HepG2 (cell line): ENCODE measurements at regions not wholly inside any gene's neighbourhood (a gene's known extent, or its start where the extent isn't known, plus 50 kb on each side); places are given as distances from the start of the nearest gene placed in this dataset.

Source experiments
- ATAC-seq: fragments of 200-7000 bp; cut with Tn5 transposase; 3 replicates; pipeline ENCODE4 v1.9.1; 2020; ENCODE audit warnings: mild to moderate bottlenecking, moderate library complexity
- BruUV-seq: library from RNA; stranded (reverse); fragments of 400-500 nt; replicated peaks from 2 replicates; lab custom pipeline; 2021; lab: Mats Ljungman, UMichigan
- CTCF ChIA-PET: fragments of 300-600 bp; formaldehyde crosslinking; extraction: SDS; loops from one replicate; lab custom pipeline; 2021; ENCODE audit warnings: low total read pairs, inconsistent platforms, low intra/inter-chr PET ratio; lab: Yijun Ruan, JAX
- POLR2A ChIA-PET: fragments of 350-600 bp; sonication (Branson Sonifier 250); formaldehyde crosslinking; loops from one replicate; lab custom pipeline; 2020; ENCODE audit warnings: antibody characterized with exemption, inconsistent platforms; lab: Yijun Ruan, JAX
- DNase-seq: peaks from one replicate; pipeline ENCODE4 v3.0.0-alpha.2; 2015; ENCODE audit warnings: low spot score
- FAIRE-seq: peaks from 3 replicates; lab custom pipeline; 2011; peaks lifted over from hg19 to GRCh38; lab: Jason Lieb, UNC
- H2AFZ ChIP-seq: one replicate; pipeline ENCODE4 v1.6.1; 2011; ENCODE audit warnings: low read length, inconsistent platforms
- H3K27ac ChIP-seq: fragments of 300-600 bp; 3 replicates; pipeline ENCODE4 v1.8.0; 2011; ENCODE audit warnings: mixed run types, mild to moderate bottlenecking, mixed read lengths, low read length, inconsistent platforms; ENCODE audit not compliant: insufficient read depth; ENCODE audit errors: extremely low read length
- H3K27me3 ChIP-seq, 2 experiments: fragments of 200-600 bp in 1 of 2; 2 replicates in 1 of 2; 3 replicates in 1 of 2; pipeline versions ENCODE4 v1.6.0 to v1.8.0; 2011; ENCODE audit warnings: low read length in 2 of 2, mild to moderate bottlenecking in 2 of 2, moderate library complexity in 2 of 2, inconsistent platforms in 1 of 2; ENCODE audit not compliant: insufficient read depth in 2 of 2, control insufficient read depth in 1 of 2
- H3K36me3 ChIP-seq, 2 experiments: fragments of 200-600 bp in 1 of 2; replicated peaks in 1 of 2; 2 replicates in 1 of 2; 3 replicates in 1 of 2; pipeline versions ENCODE4 v1.5.1 to v1.8.0; 2011; ENCODE audit warnings: low read length in 2 of 2, inconsistent platforms in 1 of 2; ENCODE audit not compliant: insufficient read depth in 2 of 2, control insufficient read depth in 1 of 2
- H3K4me1 ChIP-seq: 2 replicates; pipeline ENCODE4 v1.5.1; 2012; ENCODE audit warnings: low read length, inconsistent platforms; ENCODE audit not compliant: insufficient read depth
- H3K4me2 ChIP-seq: 2 replicates; pipeline ENCODE4 v1.6.0; 2011; ENCODE audit warnings: low read depth, low read length, inconsistent platforms
- H3K4me3 ChIP-seq, 3 experiments: fragments of 200-600 bp in 1 of 3; sonication (generic), shearing (Covaris generic) in 1 of 3; replicated peaks in 1 of 3; 2 replicates each; pipeline ENCODE4 v1.5.1; 2011 to 2016; ENCODE audit warnings: low read length in 3 of 3, inconsistent platforms in 2 of 3, low read depth in 2 of 3, mild to moderate bottlenecking in 2 of 3, control low read depth in 1 of 3, mixed read lengths in 1 of 3; ENCODE audit not compliant: insufficient read depth in 1 of 3
- H3K79me2 ChIP-seq: one replicate; pipeline ENCODE4 v1.6.1; 2011; ENCODE audit warnings: low read length, inconsistent platforms; ENCODE audit not compliant: insufficient read depth
- H3K9ac ChIP-seq: 2 replicates; pipeline ENCODE4 v1.6.0; 2011; ENCODE audit warnings: mild to moderate bottlenecking, low read depth, low read length, inconsistent platforms; ENCODE audit not compliant: insufficient read depth
- H3K9me3 ChIP-seq: 2 replicates; pipeline ENCODE4 v1.5.1; 2012; ENCODE audit warnings: mild to moderate bottlenecking, low read length
- H4K20me1 ChIP-seq: 2 replicates; pipeline ENCODE4 v1.6.0; 2011; ENCODE audit warnings: inconsistent platforms, mild to moderate bottlenecking, low read length, moderate library complexity; ENCODE audit not compliant: insufficient read depth
- MAFG ChIP-seq: sonication (generic); formaldehyde crosslinking; IDR thresholded peaks from 2 replicates; pipeline ENCODE4 v1.5.1; 2020; ENCODE audit warnings: mild to moderate bottlenecking, missing genetic modification reagents
- PBX2 ChIP-seq: IDR thresholded peaks from 2 replicates; pipeline ENCODE4 v1.6.1; 2016; ENCODE audit warnings: control low read depth
- PHF5A ChIP-seq: IDR thresholded peaks from one replicate; pipeline ENCODE4 v1.6.1; 2018; ENCODE audit warnings: low read depth, missing genetic modification reagents; ENCODE audit not compliant: unreplicated experiment
- RFX5 ChIP-seq: IDR thresholded peaks from 2 replicates; pipeline ENCODE4 v1.6.1; 2011; ENCODE audit warnings: low read depth, low read length, improper control_type of control experiment
- ZNF205 ChIP-seq: IDR thresholded peaks from 2 replicates; pipeline ENCODE4 v1.6.1; 2018; ENCODE audit warnings: missing biosample characterization, missing genetic modification reagents
- ZNF296 ChIP-seq: sonication (generic); formaldehyde crosslinking; conservative IDR thresholded peaks from 2 replicates; pipeline ENCODE4 v1.5.0; 2020; ENCODE audit warnings: mild to moderate bottlenecking, missing genetic modification reagents
- ZNF772 ChIP-seq: sonication (generic); formaldehyde crosslinking; IDR thresholded peaks from 2 replicates; pipeline ENCODE4 v1.5.0; 2020; ENCODE audit warnings: mild to moderate bottlenecking, missing genetic modification reagents
- ZNF777 ChIP-seq: sonication (generic); formaldehyde crosslinking; IDR thresholded peaks from 2 replicates; pipeline ENCODE4 v1.4.0; 2020; ENCODE audit warnings: missing genetic modification reagents
- WGBS: methylation state at CpG from one replicate; pipeline ENCODE4 v1.1.6; 2017; ENCODE audit warnings: low lambda C conversion rate; 5-methylcytosine and 5-hydroxymethylcytosine counted together
- in situ Hi-C: cut with HindIII; loops from 2 replicates; pipeline ENCODE4 v1.10.0; 2017; ENCODE audit warnings: low pct_unique_long_range_greater_than_20kb; ENCODE audit not compliant: extremely low pct_ligation_motif_present
- intact Hi-C: fragments of 100-400 bp; cut with micrococcal nuclease; formaldehyde crosslinking; loops from one replicate; pipeline ENCODE4 v1.10.0; 2022; ENCODE audit not compliant: unreplicated experiment
- TF ChIP-seq, protein P1 (sequence below): sonication (generic); formaldehyde crosslinking; IDR thresholded peaks from 2 replicates; pipeline ENCODE4 v1.5.0; 2020; ENCODE audit warnings: missing genetic modification reagents
- TF ChIP-seq, protein P2 (sequence below): sonication (generic); formaldehyde crosslinking; IDR thresholded peaks from 2 replicates; pipeline ENCODE4 v1.8.1; 2022; ENCODE audit warnings: mild to moderate bottlenecking, missing genetic modification reagents
- TF ChIP-seq, protein P3 (sequence below): sonication (generic); formaldehyde crosslinking; IDR thresholded peaks from 2 replicates; pipeline ENCODE4 v1.4.0; 2020; ENCODE audit warnings: low read depth, mild to moderate bottlenecking, missing genetic modification reagents

DNA sequence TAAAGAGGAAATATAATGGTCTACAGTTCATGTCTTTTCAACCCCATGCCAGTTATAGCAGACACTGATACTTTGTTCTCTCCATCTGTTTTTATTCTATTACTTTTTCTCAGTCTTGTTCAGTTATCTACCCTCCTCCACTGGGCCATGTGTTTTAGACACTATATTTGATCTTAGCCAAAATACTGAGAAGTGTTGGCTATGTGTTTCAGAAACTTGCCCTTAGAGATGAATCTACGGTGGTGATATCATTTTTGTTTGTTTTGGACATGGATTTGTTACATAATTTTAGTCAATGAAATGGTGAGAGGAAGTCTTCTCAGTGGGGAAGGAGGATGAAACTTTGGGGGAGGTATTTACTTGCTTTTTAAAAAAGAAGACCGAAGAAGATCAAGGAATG lies 211.5 kb upstream of the DDX53 start:
- ATAC-seq, result no peak
- no peak for DNase-seq
- intact Hi-C loops (no loop called here), in situ Hi-C loops (no loop called here)
- FAIRE-seq, result no peak
- Histone ChIP-seq H3K9ac (no peak overlapping the region), H3K9me3 (no peaks in the 10 kb centered on the region), H3K4me3 (no peak overlapping the region), H3K4me2 (no peak overlapping the region), H4K20me1 (no peaks in the 10 kb centered on the region), H3K36me3 (no peaks in the 10 kb centered on the region), H3K79me2 (no peaks in the 10 kb centered on the region), H2AFZ (no peak overlapping the region), H3K4me1 (no peaks in the 10 kb centered on the region), H3K27ac (no peak overlapping the region), H3K27me3 (no peaks in the 10 kb centered on the region)
- WGBS, result 6% methylated on average over 2 of the region's 2 CpGs
- TF ChIP-seq PHF5A (CRISPR knock-in tag) (no peak), ZNF772 (CRISPR knock-in tag) (no peak), RFX5 (no peak), ZNF296 (CRISPR knock-in tag) (no peak)
- TF ChIP-seq, protein P1, sequence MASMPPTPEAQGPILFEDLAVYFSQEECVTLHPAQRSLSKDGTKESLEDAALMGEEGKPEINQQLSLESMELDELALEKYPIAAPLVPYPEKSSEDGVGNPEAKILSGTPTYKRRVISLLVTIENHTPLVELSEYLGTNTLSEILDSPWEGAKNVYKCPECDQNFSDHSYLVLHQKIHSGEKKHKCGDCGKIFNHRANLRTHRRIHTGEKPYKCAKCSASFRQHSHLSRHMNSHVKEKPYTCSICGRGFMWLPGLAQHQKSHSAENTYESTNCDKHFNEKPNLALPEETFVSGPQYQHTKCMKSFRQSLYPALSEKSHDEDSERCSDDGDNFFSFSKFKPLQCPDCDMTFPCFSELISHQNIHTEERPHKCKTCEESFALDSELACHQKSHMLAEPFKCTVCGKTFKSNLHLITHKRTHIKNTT, result no peak
- ChIA-PET CTCF (no interaction called here), POLR2A (no interaction called here)
- BruUV-seq, result no TSS peak

GRCh38 chrX:22795671-22796070 lies 204.1 kb upstream of the DDX53 start:
- intact Hi-C loops (no loop called here), in situ Hi-C loops (no loop called here)
- 32% methylated on average over 5 of the region's 5 CpGs for WGBS
- Histone ChIP-seq H3K4me3 (no peak overlapping the region), H3K36me3 (no peaks in the 10 kb centered on the region), H2AFZ (no peak overlapping the region), H3K27ac (no peak overlapping the region), H4K20me1 (no peaks in the 10 kb centered on the region), H3K9me3 (no peaks in the 10 kb centered on the region), H3K4me1 (no peaks in the 10 kb centered on the region), H3K4me2 (no peak overlapping the region), H3K27me3 (no peaks in the 10 kb centered on the region), H3K79me2 (no peaks in the 10 kb centered on the region), H3K9ac (no peak overlapping the region)
- DNase-seq (no peak), FAIRE-seq (no peak), ATAC-seq (no peak)
- BruUV-seq, result no TSS peak
- TF ChIP-seq MAFG, result no peak
- TF ChIP-seq, protein P2, sequence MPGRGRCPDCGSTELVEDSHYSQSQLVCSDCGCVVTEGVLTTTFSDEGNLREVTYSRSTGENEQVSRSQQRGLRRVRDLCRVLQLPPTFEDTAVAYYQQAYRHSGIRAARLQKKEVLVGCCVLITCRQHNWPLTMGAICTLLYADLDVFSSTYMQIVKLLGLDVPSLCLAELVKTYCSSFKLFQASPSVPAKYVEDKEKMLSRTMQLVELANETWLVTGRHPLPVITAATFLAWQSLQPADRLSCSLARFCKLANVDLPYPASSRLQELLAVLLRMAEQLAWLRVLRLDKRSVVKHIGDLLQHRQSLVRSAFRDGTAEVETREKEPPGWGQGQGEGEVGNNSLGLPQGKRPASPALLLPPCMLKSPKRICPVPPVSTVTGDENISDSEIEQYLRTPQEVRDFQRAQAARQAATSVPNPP (CRISPR knock-in tag), result no peak
- no peak for TF ChIP-seq ZNF777
- TF ChIP-seq PBX2 (CRISPR knock-in tag), result no peak
- TF ChIP-seq, protein P3, sequence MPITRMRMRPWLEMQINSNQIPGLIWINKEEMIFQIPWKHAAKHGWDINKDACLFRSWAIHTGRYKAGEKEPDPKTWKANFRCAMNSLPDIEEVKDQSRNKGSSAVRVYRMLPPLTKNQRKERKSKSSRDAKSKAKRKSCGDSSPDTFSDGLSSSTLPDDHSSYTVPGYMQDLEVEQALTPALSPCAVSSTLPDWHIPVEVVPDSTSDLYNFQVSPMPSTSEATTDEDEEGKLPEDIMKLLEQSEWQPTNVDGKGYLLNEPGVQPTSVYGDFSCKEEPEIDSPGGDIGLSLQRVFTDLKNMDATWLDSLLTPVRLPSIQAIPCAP (CRISPR knock-in tag), result no peak
- TF ChIP-seq ZNF205 (CRISPR knock-in tag), result no peak
- TF ChIP-seq, all 625 proteins: peak for 0
- CTCF ChIA-PET, result no interaction called here
- POLR2A ChIA-PET, result no interaction called here
